ENCODE measurements at regions not wholly inside any gene's neighbourhood (a gene's known extent, or its start where the extent isn't known, plus 50 kb on each side); places are given as distances from the start of the nearest gene placed in this dataset.

GRCh38 chr20:3328501-3328900 lies 79.0 kb downstream of the DNAAF9 start:
- Histone ChIP-seq H3K27me3 (no peaks in the 10 kb centered on the region), H3K27ac (no peak overlapping the region), H3K4me3 (no peak overlapping the region), H3K36me3 (peaks cover 56% of the 10 kb centered on the region), H3K9me3 (no peaks in the 10 kb centered on the region), H3K4me1 (no peaks in the 10 kb centered on the region)
- no peak for DNase-seq
- no peak for TF ChIP-seq CTCF (IDR thresholded peaks at IDR 0.05)
- intact Hi-C loops (cut with DNase I): no loop called here
- no peak for ATAC-seq

GRCh38 chr20:3326779-3327521 lies 80.5 kb downstream of the DNAAF9 start:
- peaks cover 49% of the 10 kb centered on the region for H3K36me3 ChIP-seq
- intact Hi-C loops (cut with DNase I): no loop called here
- ATAC-seq: peak; percentile 89
- no peak overlapping the region for H3K4me3 ChIP-seq
- no peaks in the 10 kb centered on the region for H3K4me1 ChIP-seq
- no peaks in the 10 kb centered on the region for H3K9me3 ChIP-seq
- peak overlapping the region; percentile 28 for H3K27ac ChIP-seq
- H3K27me3 ChIP-seq: no peaks in the 10 kb centered on the region
- no peak for TF ChIP-seq CTCF (IDR thresholded peaks at IDR 0.05)
- no peak for DNase-seq

GRCh38 chr20:3325864-3326263 lies 81.6 kb downstream of the DNAAF9 start:
- H3K27ac ChIP-seq: peak overlapping the region; percentile 28
- no peak for ATAC-seq
- H3K4me1 ChIP-seq: no peaks in the 10 kb centered on the region
- H3K36me3 ChIP-seq: peaks cover 51% of the 10 kb centered on the region
- no peak for DNase-seq
- no peak for TF ChIP-seq CTCF (IDR thresholded peaks at IDR 0.05)
- intact Hi-C loops (cut with DNase I): no loop called here
- no peaks in the 10 kb centered on the region for H3K9me3 ChIP-seq
- H3K4me3 ChIP-seq: no peak overlapping the region
- H3K27me3 ChIP-seq: no peaks in the 10 kb centered on the region

GRCh38 chr20:3323398-3323797 lies 84.1 kb downstream of the DNAAF9 start:
- intact Hi-C loops (cut with DNase I): no loop called here
- no peak for TF ChIP-seq CTCF (IDR thresholded peaks at IDR 0.05)

GRCh38 chr20:3318226-3318884 lies 79.4 kb upstream of the SLC4A11 start:
- ATAC-seq: no peak
- H3K36me3 ChIP-seq: peaks cover 47% of the 10 kb centered on the region
- H3K27me3 ChIP-seq: no peaks in the 10 kb centered on the region

More at GRCh38 chr20:3323398-3323797, 84.1 kb downstream of the DNAAF9 start:
- H3K27me3 ChIP-seq: no peaks in the 10 kb centered on the region
- H3K4me1 ChIP-seq: no peaks in the 10 kb centered on the region
- ATAC-seq: peak; percentile 31
- no peaks in the 10 kb centered on the region for H3K9me3 ChIP-seq
- no peak overlapping the region for H3K27ac ChIP-seq
- DNase-seq: peak; percentile 68
- peaks cover 49% of the 10 kb centered on the region for H3K36me3 ChIP-seq
- H3K4me3 ChIP-seq: no peak overlapping the region

More at GRCh38 chr20:3318226-3318884, 79.4 kb upstream of the SLC4A11 start:
- DNase-seq: no peak
- no peak overlapping the region for H3K4me3 ChIP-seq
- intact Hi-C loops (cut with DNase I): no loop called here
- H3K9me3 ChIP-seq: no peaks in the 10 kb centered on the region
- no peak for TF ChIP-seq CTCF (IDR thresholded peaks at IDR 0.05)
- H3K4me1 ChIP-seq: peaks cover 11% of the 10 kb centered on the region
- no peak overlapping the region for H3K27ac ChIP-seq
